H54 (cell line): ENCODE measurements at regions not wholly inside any gene's neighbourhood (a gene's known extent, or its start where the extent isn't known, plus 50 kb on each side); places are given as distances from the start of the nearest gene placed in this dataset.
A peak's percentile ranks its signal among the peaks of the same experiment; 100 is the strongest.

ENCODE experiments used
- DNase-seq: peaks from one replicate; pipeline ENCODE4 v3.0.0; 2011; ENCODE audit warnings: low spot score, mixed read lengths; ENCODE audit not compliant: insufficient read length
- FAIRE-seq: peaks from 3 replicates; lab custom pipeline; 2011; peaks lifted over from hg19 to GRCh38; lab: Jason Lieb, UNC
- POLR2A ChIP-seq: IDR thresholded peaks from 2 replicates; pipeline ENCODE4 v1.6.1; 2011; ENCODE audit warnings: low read depth, mild to moderate bottlenecking, low read length

- FAIRE-seq (no peak), DNase-seq (no peak)
- no peak for TF ChIP-seq POLR2A
Measured at GRCh38 chr17:36661047-36661666, 59.8 kb downstream of the MRM1 start.

GRCh38 chr17:36661688-36662087, 60.3 kb downstream of the MRM1 start:
- FAIRE-seq = no peak
- no peak for TF ChIP-seq POLR2A
- no peak for DNase-seq

- DNase-seq = peak; percentile 84
- TF ChIP-seq POLR2A = no peak
- FAIRE-seq = no peak
Measured at GRCh38 chr17:36665417-36665816, 64.0 kb downstream of the MRM1 start.

GRCh38 chr17:36667922-36668321, 66.5 kb downstream of the MRM1 start:
- no peak for TF ChIP-seq POLR2A
- no peak for FAIRE-seq

GRCh38 chr17:36668824-36669223, 67.4 kb downstream of the MRM1 start:
- no peak for TF ChIP-seq POLR2A
- FAIRE-seq = no peak
- DNase-seq = no peak

More at GRCh38 chr17:36667922-36668321, 66.5 kb downstream of the MRM1 start:
- no peak for DNase-seq

- FAIRE-seq = no peak
- no peak for DNase-seq
- TF ChIP-seq POLR2A = no peak
Measured at GRCh38 chr17:36671144-36671543, 69.8 kb downstream of the MRM1 start.

- FAIRE-seq (no peak), DNase-seq (no peak)
- no peak for TF ChIP-seq POLR2A
Measured at GRCh38 chr17:36672403-36672918, 71.1 kb downstream of the MRM1 start.

- DNase-seq = no peak
- TF ChIP-seq POLR2A = no peak
- no peak for FAIRE-seq
Measured at GRCh38 chr17:36673068-36673467, 71.7 kb downstream of the MRM1 start.

GRCh38 chr17:36673637-36674277, 72.4 kb downstream of the MRM1 start:
- no peak for FAIRE-seq
- TF ChIP-seq POLR2A = no peak
- DNase-seq = no peak

GRCh38 chr17:36674278-36674650, 72.9 kb downstream of the MRM1 start:
- no peak for TF ChIP-seq POLR2A
- DNase-seq = no peak
- FAIRE-seq = no peak

GRCh38 chr17:36675250-36675649, 73.9 kb downstream of the MRM1 start:
- DNase-seq (no peak), FAIRE-seq (no peak)
- no peak for TF ChIP-seq POLR2A

GRCh38 chr17:36675786-36676185, 74.4 kb downstream of the MRM1 start:
- no peak for TF ChIP-seq POLR2A
- FAIRE-seq = no peak
- no peak for DNase-seq

- FAIRE-seq (no peak), DNase-seq (no peak)
- no peak for TF ChIP-seq POLR2A
Measured at GRCh38 chr17:36679815-36680467, 78.6 kb downstream of the MRM1 start.

GRCh38 chr17:36680701-36681202, 79.4 kb downstream of the MRM1 start:
- TF ChIP-seq POLR2A = no peak
- no peak for FAIRE-seq

More at GRCh38 chr17:36680701-36681202, 79.4 kb downstream of the MRM1 start:
- no peak for DNase-seq
